ENCODE measurements at regions not wholly inside any gene's neighbourhood (a gene's known extent, or its start where the extent isn't known, plus 50 kb on each side); places are given as distances from the start of the nearest gene placed in this dataset.
"Not testable (repeated sequence)": the region's sequence is repeated elsewhere in the genome, so short reads cannot be mapped to it uniquely, and the experiment has no call there.

- no peaks in the 10 kb centered on the region for H3K79me2 ChIP-seq (ENCODE audit: insufficient read depth, low read length)
- no peaks in the 10 kb centered on the region for H3K9me3 ChIP-seq (ENCODE audit: insufficient read depth, low read length, severe bottlenecking)
- ATAC-seq (ENCODE audit: insufficient read depth, low read depth) (no peak), DNase-seq (no peak)
- H3K36me3 ChIP-seq (ENCODE audit: insufficient read depth, low read length): no peaks in the 10 kb centered on the region
- H3K27me3 ChIP-seq (ENCODE audit: insufficient read depth, low read length, poor library complexity): no peaks in the 10 kb centered on the region
- no peak overlapping the region for H3K9ac ChIP-seq (ENCODE audit: low read depth, low read length)
- no peak overlapping the region for H3K27ac ChIP-seq (ENCODE audit: low read length)
- no peak overlapping the region for H2AFZ ChIP-seq (ENCODE audit: low read depth, low read length)
- H3K4me3 ChIP-seq (ENCODE audit: low read depth in 1 of 2, low read length in 2 of 2): no peak overlapping the region
- no peaks in the 10 kb centered on the region for H3K4me1 ChIP-seq (ENCODE audit: insufficient read depth, low read length)
- H4K20me1 ChIP-seq (ENCODE audit: insufficient read depth, low read length): no peaks in the 10 kb centered on the region
- TF ChIP-seq EZH2 (IDR thresholded peaks at IDR 0.05; ENCODE audit: borderline replicate concordance, low read depth, low read length, severe bottlenecking) (no peak), CTCF (IDR thresholded peaks at IDR 0.05; ENCODE audit: borderline replicate concordance, extremely low read depth, low read length, poor library complexity, severe bottlenecking) (no peak)
- H3K4me2 ChIP-seq (ENCODE audit: insufficient read depth, low read length): no peak overlapping the region
Observed at GRCh38 chr4:101644516-101644915, 146.0 kb upstream of the BANK1 start.

GRCh38 chr4:101643186-101643837 lies 147.2 kb upstream of the BANK1 start:
- TF ChIP-seq EZH2 (IDR thresholded peaks at IDR 0.05; ENCODE audit: borderline replicate concordance, low read depth, low read length, severe bottlenecking): no peak
- no peak for TF ChIP-seq CTCF (IDR thresholded peaks at IDR 0.05; ENCODE audit: borderline replicate concordance, extremely low read depth, low read length, poor library complexity, severe bottlenecking)
- H3K27me3 ChIP-seq (ENCODE audit: insufficient read depth, low read length, poor library complexity): no peaks in the 10 kb centered on the region
- no peak overlapping the region for H3K9ac ChIP-seq (ENCODE audit: low read depth, low read length)
- no peak overlapping the region for H3K4me2 ChIP-seq (ENCODE audit: insufficient read depth, low read length)
- no peaks in the 10 kb centered on the region for H3K36me3 ChIP-seq (ENCODE audit: insufficient read depth, low read length)
- no peak overlapping the region for H3K27ac ChIP-seq (ENCODE audit: low read length)
- ATAC-seq (ENCODE audit: insufficient read depth, low read depth) (no peak), DNase-seq (no peak)
- H2AFZ ChIP-seq (ENCODE audit: low read depth, low read length): no peak overlapping the region
- H3K4me3 ChIP-seq (ENCODE audit: low read depth in 1 of 2, low read length in 2 of 2): no peak overlapping the region
- H3K9me3 ChIP-seq (ENCODE audit: insufficient read depth, low read length, severe bottlenecking): no peaks in the 10 kb centered on the region
- H3K79me2 ChIP-seq (ENCODE audit: insufficient read depth, low read length): no peaks in the 10 kb centered on the region
- H4K20me1 ChIP-seq (ENCODE audit: insufficient read depth, low read length): no peaks in the 10 kb centered on the region
- H3K4me1 ChIP-seq (ENCODE audit: insufficient read depth, low read length): no peaks in the 10 kb centered on the region

- not testable (repeated sequence) for H3K9me3 ChIP-seq (ENCODE audit: insufficient read depth, low read length, severe bottlenecking); H4K20me1 ChIP-seq (ENCODE audit: insufficient read depth, low read length); H3K36me3 ChIP-seq (ENCODE audit: insufficient read depth, low read length); H3K4me3 ChIP-seq (ENCODE audit: low read depth in 1 of 2, low read length in 2 of 2); H3K4me2 ChIP-seq (ENCODE audit: insufficient read depth, low read length); H3K9ac ChIP-seq (ENCODE audit: low read depth, low read length); H3K27me3 ChIP-seq (ENCODE audit: insufficient read depth, low read length, poor library complexity); H2AFZ ChIP-seq (ENCODE audit: low read depth, low read length); H3K4me1 ChIP-seq (ENCODE audit: insufficient read depth, low read length); ATAC-seq (ENCODE audit: insufficient read depth, low read depth); H3K79me2 ChIP-seq (ENCODE audit: insufficient read depth, low read length); H3K27ac ChIP-seq (ENCODE audit: low read length); DNase-seq
Observed at GRCh38 chr4:101632766-101633165, 157.8 kb upstream of the BANK1 start.

GRCh38 chr4:101630319-101630986 lies 160.1 kb upstream of the BANK1 start:
- Histone ChIP-seq H3K36me3 (ENCODE audit: insufficient read depth, low read length) (no peaks in the 10 kb centered on the region), H3K4me1 (ENCODE audit: insufficient read depth, low read length) (no peaks in the 10 kb centered on the region), H3K4me2 (ENCODE audit: insufficient read depth, low read length) (no peak overlapping the region), H3K27ac (ENCODE audit: low read length) (no peak overlapping the region), H3K79me2 (ENCODE audit: insufficient read depth, low read length) (no peaks in the 10 kb centered on the region), H3K4me3 (ENCODE audit: low read depth in 1 of 2, low read length in 2 of 2) (no peak overlapping the region), H3K27me3 (ENCODE audit: insufficient read depth, low read length, poor library complexity) (no peaks in the 10 kb centered on the region), H3K9ac (ENCODE audit: low read depth, low read length) (no peak overlapping the region), H2AFZ (ENCODE audit: low read depth, low read length) (no peak overlapping the region), H4K20me1 (ENCODE audit: insufficient read depth, low read length) (no peaks in the 10 kb centered on the region), H3K9me3 (ENCODE audit: insufficient read depth, low read length, severe bottlenecking) (no peaks in the 10 kb centered on the region)
- no peak for ATAC-seq (ENCODE audit: insufficient read depth, low read depth)
- no peak for DNase-seq
- TF ChIP-seq EZH2 (IDR thresholded peaks at IDR 0.05; ENCODE audit: borderline replicate concordance, low read depth, low read length, severe bottlenecking) (no peak), CTCF (IDR thresholded peaks at IDR 0.05; ENCODE audit: borderline replicate concordance, extremely low read depth, low read length, poor library complexity, severe bottlenecking) (no peak)
